ENCODE measurements at regions not wholly inside any gene's neighbourhood (a gene's known extent, or its start where the extent isn't known, plus 50 kb on each side); places are given as distances from the start of the nearest gene placed in this dataset.

- POLR2A ChIA-PET, result no interaction called here
- Mint-ChIP-seq H3K4me1 (ENCODE audit: low read depth) (no peaks in the 10 kb centered on the region), H3K9me3 (no peaks in the 10 kb centered on the region), H3K27me3 (peaks cover 2% of the 10 kb centered on the region), H3K36me3 (ENCODE audit: low read depth) (no peaks in the 10 kb centered on the region), H3K4me3 (no peak overlapping the region), H3K27ac (no peak overlapping the region)
- intact Hi-C loops (cut with micrococcal nuclease), result no loop called here
- ATAC-seq (no peak), DNase-seq (no peak)
- CTCF ChIA-PET, result interaction anchor here (0.6 kb wide), 1 partner anchor 1067 kb away, joined by 3 read pairs; no protein-coding TSS in a partner anchor
- no peak for TF ChIP-seq CTCF (IDR thresholded peaks at IDR 0.05)
Observed at GRCh38 chr10:92747066-92747465, 57.3 kb downstream of the HHEX start.

- no peak for TF ChIP-seq CTCF (IDR thresholded peaks at IDR 0.05)
- Mint-ChIP-seq H3K4me3 (no peak overlapping the region), H3K9me3 (no peaks in the 10 kb centered on the region), H3K4me1 (ENCODE audit: low read depth) (no peaks in the 10 kb centered on the region), H3K27me3 (peaks cover 2% of the 10 kb centered on the region), H3K27ac (no peak overlapping the region), H3K36me3 (ENCODE audit: low read depth) (no peaks in the 10 kb centered on the region)
- ATAC-seq, result no peak
- ChIA-PET CTCF (no interaction called here), POLR2A (no interaction called here)
- DNase-seq, result peak; percentile 10
- intact Hi-C loops (cut with micrococcal nuclease), result no loop called here
Observed at GRCh38 chr10:92747600-92747999, 57.8 kb downstream of the HHEX start.

- Mint-ChIP-seq H3K27ac (no peak overlapping the region), H3K4me3 (no peak overlapping the region), H3K36me3 (ENCODE audit: low read depth) (no peaks in the 10 kb centered on the region), H3K27me3 (peaks cover 2% of the 10 kb centered on the region), H3K9me3 (no peaks in the 10 kb centered on the region), H3K4me1 (ENCODE audit: low read depth) (peaks cover 2% of the 10 kb centered on the region)
- POLR2A ChIA-PET, result no interaction called here
- ATAC-seq (no peak), DNase-seq (no peak)
- intact Hi-C loops (cut with micrococcal nuclease), result no loop called here
- CTCF ChIA-PET, result no interaction called here
- TF ChIP-seq CTCF (IDR thresholded peaks at IDR 0.05), result no peak
Observed at GRCh38 chr10:92750791-92751533, 61.2 kb downstream of the HHEX start.

- ATAC-seq, result no peak
- no peak for TF ChIP-seq CTCF (IDR thresholded peaks at IDR 0.05)
- DNase-seq, result no peak
- peaks cover 6% of the 10 kb centered on the region for H3K4me1 Mint-ChIP-seq (ENCODE audit: low read depth)
- H3K27me3 Mint-ChIP-seq, result peaks cover 2% of the 10 kb centered on the region
- no peaks in the 10 kb centered on the region for H3K9me3 Mint-ChIP-seq
- intact Hi-C loops (cut with micrococcal nuclease), result no loop called here
- H3K36me3 Mint-ChIP-seq (ENCODE audit: low read depth), result no peaks in the 10 kb centered on the region
- H3K27ac Mint-ChIP-seq, result no peak overlapping the region
- POLR2A ChIA-PET, result no interaction called here
- CTCF ChIA-PET, result no interaction called here
- H3K4me3 Mint-ChIP-seq, result no peak overlapping the region
Observed at GRCh38 chr10:92751534-92751811, 61.7 kb downstream of the HHEX start.

GRCh38 chr10:92751827-92752226 is 62.1 kb downstream of the HHEX start:
- TF ChIP-seq CTCF (IDR thresholded peaks at IDR 0.05), result no peak
- H3K27ac Mint-ChIP-seq, result no peak overlapping the region
- H3K9me3 Mint-ChIP-seq, result no peaks in the 10 kb centered on the region
- no peaks in the 10 kb centered on the region for H3K36me3 Mint-ChIP-seq (ENCODE audit: low read depth)
- peaks cover 6% of the 10 kb centered on the region for H3K4me1 Mint-ChIP-seq (ENCODE audit: low read depth)
- ATAC-seq, result no peak
- CTCF ChIA-PET, result no interaction called here
- H3K27me3 Mint-ChIP-seq, result peaks cover 2% of the 10 kb centered on the region
- intact Hi-C loops (cut with micrococcal nuclease), result no loop called here
- H3K4me3 Mint-ChIP-seq, result no peak overlapping the region
- DNase-seq, result no peak
- POLR2A ChIA-PET, result no interaction called here
